Retinal pigment epithelial cell (primary cell): ENCODE measurements at regions not wholly inside any gene's neighbourhood (a gene's known extent, or its start where the extent isn't known, plus 50 kb on each side); places are given as distances from the start of the nearest gene placed in this dataset.

ENCODE experiments used
- DNase-seq: peaks from one replicate; pipeline ENCODE4 v3.0.0-alpha.2; 2010; ENCODE audit warnings: low read depth
- H3K4me3 ChIP-seq: 2 replicates; pipeline ENCODE4 v1.5.1; 2011; ENCODE audit warnings: mild to moderate bottlenecking, low read length, control low read depth, moderate library complexity
- TF ChIP-seq, protein P1 (sequence below): conservative IDR thresholded peaks from 2 replicates; pipeline ENCODE4 v1.5.1; 2011; ENCODE audit warnings: low read depth, low read length, control low read depth, inconsistent platforms

GRCh38 chr22:48574776-48575617 is 1252.7 kb downstream of the BRD1 start:
- no peak overlapping the region for H3K4me3 ChIP-seq
- DNase-seq, result no peak
- TF ChIP-seq, protein P1, sequence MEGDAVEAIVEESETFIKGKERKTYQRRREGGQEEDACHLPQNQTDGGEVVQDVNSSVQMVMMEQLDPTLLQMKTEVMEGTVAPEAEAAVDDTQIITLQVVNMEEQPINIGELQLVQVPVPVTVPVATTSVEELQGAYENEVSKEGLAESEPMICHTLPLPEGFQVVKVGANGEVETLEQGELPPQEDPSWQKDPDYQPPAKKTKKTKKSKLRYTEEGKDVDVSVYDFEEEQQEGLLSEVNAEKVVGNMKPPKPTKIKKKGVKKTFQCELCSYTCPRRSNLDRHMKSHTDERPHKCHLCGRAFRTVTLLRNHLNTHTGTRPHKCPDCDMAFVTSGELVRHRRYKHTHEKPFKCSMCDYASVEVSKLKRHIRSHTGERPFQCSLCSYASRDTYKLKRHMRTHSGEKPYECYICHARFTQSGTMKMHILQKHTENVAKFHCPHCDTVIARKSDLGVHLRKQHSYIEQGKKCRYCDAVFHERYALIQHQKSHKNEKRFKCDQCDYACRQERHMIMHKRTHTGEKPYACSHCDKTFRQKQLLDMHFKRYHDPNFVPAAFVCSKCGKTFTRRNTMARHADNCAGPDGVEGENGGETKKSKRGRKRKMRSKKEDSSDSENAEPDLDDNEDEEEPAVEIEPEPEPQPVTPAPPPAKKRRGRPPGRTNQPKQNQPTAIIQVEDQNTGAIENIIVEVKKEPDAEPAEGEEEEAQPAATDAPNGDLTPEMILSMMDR, result peak; percentile 39

DNA sequence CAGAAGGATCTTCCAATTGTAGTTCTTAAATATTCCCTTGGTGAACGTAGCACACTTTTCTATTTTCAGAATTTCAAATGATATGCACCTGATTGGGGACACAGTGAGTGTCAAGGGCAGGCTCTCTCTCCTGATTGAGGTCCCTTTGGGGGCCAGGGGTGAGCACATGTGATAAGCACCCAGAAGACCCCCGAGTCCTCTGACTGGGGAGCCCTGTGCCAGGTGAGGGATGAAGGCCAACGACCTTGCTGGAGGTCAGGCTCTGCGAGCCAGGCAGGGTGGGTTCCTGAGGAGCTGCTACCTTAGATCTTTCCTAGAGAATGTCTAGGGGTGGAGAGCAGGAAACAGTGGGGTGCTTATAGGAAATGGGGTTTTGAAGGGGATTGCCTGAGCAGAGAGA is 1253.9 kb downstream of the BRD1 start:
- TF ChIP-seq, protein P1, result no peak
- DNase-seq, result no peak
- H3K4me3 ChIP-seq, result no peak overlapping the region

DNA sequence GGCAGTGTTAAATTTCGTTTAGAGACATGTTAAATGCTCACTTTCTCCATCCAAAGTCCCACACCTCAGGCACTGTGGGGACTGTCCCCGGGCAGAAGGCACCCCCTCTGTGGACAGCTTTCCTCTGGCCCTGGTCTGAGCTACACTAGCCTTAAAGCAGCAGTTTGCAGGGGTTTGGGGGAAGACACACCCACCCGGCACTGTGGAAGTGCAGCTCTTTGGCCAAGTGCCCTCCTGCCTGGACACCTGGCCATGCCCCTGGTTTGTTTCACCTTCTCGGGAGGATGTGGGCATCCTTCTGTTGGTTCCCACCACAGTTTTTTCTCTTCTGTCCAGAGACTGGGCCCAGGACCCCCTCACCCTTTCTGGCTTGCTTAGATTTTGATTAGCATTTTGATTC is 1254.7 kb downstream of the BRD1 start:
- TF ChIP-seq, protein P1, result no peak
- DNase-seq, result no peak
- H3K4me3 ChIP-seq, result no peak overlapping the region

GRCh38 chr22:48570912-48571311 is 1256.8 kb downstream of the BRD1 start:
- TF ChIP-seq, protein P1, result no peak
- no peak overlapping the region for H3K4me3 ChIP-seq
- no peak for DNase-seq

- no peak overlapping the region for H3K4me3 ChIP-seq
- DNase-seq, result no peak
- TF ChIP-seq, protein P1, result no peak
Measured at GRCh38 chr22:48569476-48570233, 1258.0 kb downstream of the BRD1 start.

DNA sequence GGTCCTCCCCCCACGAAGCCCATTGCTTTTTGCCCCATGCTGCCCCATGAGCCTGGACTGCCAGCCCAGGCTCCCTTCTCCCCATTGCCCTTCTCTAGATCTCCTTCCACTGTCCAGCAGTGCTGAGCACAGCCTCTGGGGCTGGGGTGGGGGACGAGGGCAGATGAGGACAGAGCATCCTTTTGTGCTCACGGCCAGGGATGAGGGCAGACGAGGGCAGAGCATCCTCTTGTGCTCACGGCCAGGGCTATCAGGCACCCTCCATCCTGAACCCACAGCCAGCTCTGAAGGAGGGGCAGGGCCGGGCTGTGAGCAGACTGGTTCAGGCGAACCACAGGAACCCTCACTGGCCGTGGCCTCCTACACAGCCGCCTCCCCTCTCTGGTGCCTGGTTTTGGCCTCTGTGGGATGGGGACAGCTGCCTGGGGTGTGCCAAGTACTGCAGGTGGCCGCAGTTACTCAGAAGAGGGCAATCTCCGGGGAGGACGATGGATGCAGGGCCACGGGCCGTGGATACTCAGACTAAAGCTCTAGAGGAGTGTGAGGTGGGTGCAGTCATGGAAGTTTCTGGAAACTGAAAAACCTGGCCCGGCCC is 1258.8 kb downstream of the BRD1 start:
- no peak overlapping the region for H3K4me3 ChIP-seq
- no peak for DNase-seq
- TF ChIP-seq, protein P1, result no peak
